Choroid plexus epithelial cell (primary cell): ENCODE measurements at regions not wholly inside any gene's neighbourhood (a gene's known extent, or its start where the extent isn't known, plus 50 kb on each side); places are given as distances from the start of the nearest gene placed in this dataset.

Source experiments
- DNase-seq: peaks from one replicate; pipeline ENCODE4 v3.0.0-alpha.2; 2010; ENCODE audit warnings: low read depth
- H3K4me3 ChIP-seq: 2 replicates; pipeline ENCODE4 v1.5.1; 2011; ENCODE audit warnings: low read depth, mild to moderate bottlenecking, control low read depth, low read length, moderate library complexity
- TF ChIP-seq, protein P1 (sequence below): conservative IDR thresholded peaks from 2 replicates; pipeline ENCODE4 v1.5.1; 2011; ENCODE audit warnings: low read depth, mild to moderate bottlenecking, control low read depth, inconsistent platforms, low read length, moderate library complexity

DNA sequence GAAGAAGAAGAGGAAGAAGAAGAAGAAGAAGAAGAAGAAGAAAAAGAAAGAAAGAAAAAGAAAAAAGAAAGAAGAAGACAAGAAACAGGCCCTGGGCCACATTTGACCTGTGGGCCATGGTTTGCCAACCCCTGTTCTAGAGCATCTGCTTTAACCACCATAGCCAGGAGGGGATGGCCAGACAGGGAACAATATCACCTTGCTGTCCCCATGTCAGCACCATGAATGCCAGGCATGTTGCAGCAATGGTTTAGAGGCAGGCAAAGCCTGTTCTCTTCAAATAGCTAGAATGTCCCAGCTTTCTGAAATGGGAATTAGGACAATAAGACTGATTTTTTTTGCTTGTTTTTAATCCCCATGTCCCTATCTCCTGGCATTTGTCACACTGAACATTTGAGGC, 338.6 kb upstream of the PLET1 start:
- no peak overlapping the region for H3K4me3 ChIP-seq
- TF ChIP-seq, protein P1, sequence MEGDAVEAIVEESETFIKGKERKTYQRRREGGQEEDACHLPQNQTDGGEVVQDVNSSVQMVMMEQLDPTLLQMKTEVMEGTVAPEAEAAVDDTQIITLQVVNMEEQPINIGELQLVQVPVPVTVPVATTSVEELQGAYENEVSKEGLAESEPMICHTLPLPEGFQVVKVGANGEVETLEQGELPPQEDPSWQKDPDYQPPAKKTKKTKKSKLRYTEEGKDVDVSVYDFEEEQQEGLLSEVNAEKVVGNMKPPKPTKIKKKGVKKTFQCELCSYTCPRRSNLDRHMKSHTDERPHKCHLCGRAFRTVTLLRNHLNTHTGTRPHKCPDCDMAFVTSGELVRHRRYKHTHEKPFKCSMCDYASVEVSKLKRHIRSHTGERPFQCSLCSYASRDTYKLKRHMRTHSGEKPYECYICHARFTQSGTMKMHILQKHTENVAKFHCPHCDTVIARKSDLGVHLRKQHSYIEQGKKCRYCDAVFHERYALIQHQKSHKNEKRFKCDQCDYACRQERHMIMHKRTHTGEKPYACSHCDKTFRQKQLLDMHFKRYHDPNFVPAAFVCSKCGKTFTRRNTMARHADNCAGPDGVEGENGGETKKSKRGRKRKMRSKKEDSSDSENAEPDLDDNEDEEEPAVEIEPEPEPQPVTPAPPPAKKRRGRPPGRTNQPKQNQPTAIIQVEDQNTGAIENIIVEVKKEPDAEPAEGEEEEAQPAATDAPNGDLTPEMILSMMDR: no peak
- no peak for DNase-seq

DNA sequence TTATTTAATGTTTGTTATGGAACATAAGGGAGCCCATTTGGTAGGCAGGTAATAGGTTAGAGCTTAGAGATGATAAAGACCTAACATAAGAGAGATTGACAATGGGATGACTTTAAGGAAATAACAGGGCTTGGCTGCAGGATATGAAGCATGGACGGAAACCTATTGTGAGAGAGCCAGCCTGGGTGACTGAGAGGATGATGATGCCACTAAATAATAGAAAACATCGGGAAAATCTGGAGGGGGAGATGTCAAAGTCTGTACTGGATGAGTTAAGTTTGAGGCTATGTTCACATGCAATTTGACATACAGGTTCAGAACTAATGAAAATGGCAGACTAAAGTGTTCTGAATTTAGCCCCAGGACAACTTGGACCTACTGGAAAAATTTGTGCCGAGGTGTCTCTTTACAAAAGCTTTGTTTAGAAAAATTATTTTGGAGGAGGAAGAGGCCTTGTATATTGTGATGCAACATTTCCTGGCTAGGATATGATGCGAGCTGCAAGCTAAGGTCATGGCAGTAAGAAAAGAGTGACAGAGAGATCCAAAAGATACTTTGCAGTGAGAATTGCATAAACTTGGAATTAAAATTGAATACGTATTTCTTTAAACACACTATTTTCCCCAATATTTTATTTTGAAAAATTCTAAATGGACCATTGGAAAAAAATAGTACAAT, 339.3 kb upstream of the PLET1 start:
- DNase-seq: no peak
- no peak overlapping the region for H3K4me3 ChIP-seq
- TF ChIP-seq, protein P1: no peak

DNA sequence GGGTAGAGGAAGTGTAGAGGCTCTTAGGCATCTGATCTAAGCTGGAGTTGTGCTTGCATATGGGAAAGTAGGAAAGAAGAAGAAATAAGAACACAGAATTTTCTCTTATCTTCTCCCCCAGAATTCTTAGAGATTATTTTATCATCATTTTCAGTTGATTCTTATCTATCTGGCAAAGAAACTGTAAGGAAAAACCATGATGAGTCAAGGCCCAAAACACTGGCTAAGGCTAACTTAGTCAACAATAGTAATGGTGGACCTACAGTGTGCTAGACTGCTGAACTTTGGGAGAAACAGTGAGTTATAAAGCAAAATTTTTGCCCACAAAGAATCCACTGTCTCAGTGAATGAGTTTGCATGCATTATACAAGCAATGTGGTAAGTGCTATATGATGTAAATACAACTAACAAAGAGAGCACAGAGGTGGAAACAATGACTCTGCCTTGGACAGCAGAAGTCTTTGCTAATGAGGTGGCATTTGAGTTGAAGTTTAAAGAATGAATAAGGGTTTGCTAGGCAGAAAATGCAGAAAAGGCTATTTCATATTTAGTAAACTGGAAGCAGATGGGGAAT, 344.5 kb upstream of the PLET1 start:
- H3K4me3 ChIP-seq: no peak overlapping the region
- no peak for DNase-seq

DNA sequence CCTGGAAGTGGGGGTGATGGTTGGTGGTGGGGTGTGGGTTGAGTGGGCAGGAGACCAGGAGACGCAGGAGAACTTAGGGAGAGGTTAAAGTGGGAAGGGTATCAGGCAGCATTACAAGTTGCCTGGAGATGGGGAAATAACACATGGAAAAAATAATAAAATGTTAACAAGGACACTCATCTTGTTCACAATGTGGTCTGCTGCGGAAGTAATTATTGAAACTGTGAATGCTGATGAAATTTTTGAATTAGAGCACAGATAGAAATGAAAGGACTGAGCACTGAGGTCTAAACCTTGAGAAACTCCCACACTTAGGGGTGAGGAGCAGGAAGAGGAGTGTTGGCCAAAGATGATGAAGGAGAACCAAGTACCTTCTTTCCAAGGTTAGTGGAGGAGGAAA, 346.0 kb upstream of the PLET1 start:
- no peak overlapping the region for H3K4me3 ChIP-seq
- TF ChIP-seq, protein P1: no peak
- no peak for DNase-seq

More for the DNA sequence above, 344.5 kb upstream of the PLET1 start:
- TF ChIP-seq, protein P1: no peak

DNA sequence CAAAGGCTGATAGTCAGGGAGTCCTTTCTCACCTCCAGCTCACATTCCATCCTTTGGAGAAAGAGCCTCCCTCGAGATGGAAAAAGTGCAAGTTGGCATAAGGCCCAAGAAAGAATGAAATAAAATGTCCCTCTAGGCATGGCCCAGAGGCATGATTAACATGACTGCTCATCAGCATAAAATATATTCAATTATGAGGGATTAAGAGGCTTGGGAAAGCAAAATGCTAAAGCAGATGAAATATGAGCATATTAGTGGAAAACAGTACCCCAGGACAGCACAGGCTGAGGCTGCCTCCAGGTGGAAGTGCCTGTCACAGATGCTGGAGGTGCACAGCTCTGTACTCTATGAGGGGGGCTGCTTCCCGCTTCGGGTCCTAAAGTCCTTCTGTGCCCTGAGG, 347.8 kb upstream of the PLET1 start:
- no peak overlapping the region for H3K4me3 ChIP-seq
- DNase-seq: no peak
- TF ChIP-seq, protein P1: no peak

DNA sequence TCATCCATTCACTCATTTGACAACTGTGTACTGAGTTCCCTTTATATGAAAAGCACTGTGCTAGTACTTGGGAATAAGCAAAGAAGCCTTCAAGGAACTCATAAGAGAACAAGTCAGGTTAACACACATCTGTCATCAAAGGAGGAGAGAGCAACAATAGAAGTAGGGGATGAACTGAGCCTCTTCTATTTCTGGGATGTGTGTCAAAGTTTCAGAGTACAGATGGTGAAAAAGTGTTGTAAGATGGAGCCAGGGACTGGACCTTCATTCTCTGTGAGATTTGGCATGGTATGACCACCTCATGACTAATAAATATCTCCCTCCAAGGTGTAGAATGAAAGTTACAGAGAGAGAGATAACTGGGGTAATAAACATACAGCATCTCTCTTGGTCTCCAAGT, 349.8 kb upstream of the PLET1 start:
- no peak for DNase-seq

More for the DNA sequence above, 349.8 kb upstream of the PLET1 start:
- no peak overlapping the region for H3K4me3 ChIP-seq
- TF ChIP-seq, protein P1: no peak
